ENCODE measurements at regions not wholly inside any gene's neighbourhood (a gene's known extent, or its start where the extent isn't known, plus 50 kb on each side); places are given as distances from the start of the nearest gene placed in this dataset.
A peak's percentile ranks its signal among the peaks of the same experiment; 100 is the strongest.

DNA sequence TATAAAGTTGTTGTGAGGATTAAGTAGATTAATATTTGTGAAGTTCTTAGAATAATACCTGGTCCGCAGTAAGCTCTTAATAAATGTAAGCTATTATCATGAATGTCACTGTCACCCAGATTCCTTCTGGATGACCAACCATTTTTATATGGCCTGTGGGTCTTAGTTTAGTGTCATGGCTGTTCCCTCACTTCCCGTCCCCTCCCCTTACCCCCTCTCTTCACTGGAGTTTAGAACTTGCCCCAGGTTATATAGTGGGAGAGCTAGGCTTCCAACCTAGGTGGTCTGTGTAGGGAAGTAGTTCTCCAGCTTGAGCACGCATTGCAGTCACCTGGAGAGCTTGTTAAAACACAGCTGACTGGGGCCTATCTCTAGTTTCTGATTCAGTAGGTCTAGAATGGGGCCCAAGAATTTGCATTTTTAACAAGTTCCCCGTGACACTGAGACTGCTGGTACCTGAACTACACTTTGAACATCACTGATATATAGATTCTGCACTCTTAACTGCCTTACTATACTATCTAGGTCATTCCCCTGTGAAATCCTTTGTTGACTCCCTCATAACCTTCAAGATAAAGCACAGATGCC is 66.9 kb upstream of the PLAC1 start:
- Histone ChIP-seq H3K79me2 (ENCODE audit: insufficient read depth, low read length) (no peaks in the 10 kb centered on the region), H3K4me2 (ENCODE audit: insufficient read depth, low read length) (no peak overlapping the region), H3K9me3 (ENCODE audit: insufficient read depth, low read length, severe bottlenecking) (no peaks in the 10 kb centered on the region), H3K27ac (ENCODE audit: low read length) (no peak overlapping the region), H3K27me3 (ENCODE audit: insufficient read depth, low read length, poor library complexity) (no peaks in the 10 kb centered on the region), H3K36me3 (ENCODE audit: insufficient read depth, low read length) (no peaks in the 10 kb centered on the region), H3K9ac (ENCODE audit: low read depth, low read length) (no peak overlapping the region), H4K20me1 (ENCODE audit: insufficient read depth, low read length) (no peaks in the 10 kb centered on the region), H3K4me3 (ENCODE audit: low read depth in 1 of 2, low read length in 2 of 2) (no peak overlapping the region), H2AFZ (ENCODE audit: low read depth, low read length) (no peak overlapping the region), H3K4me1 (ENCODE audit: insufficient read depth, low read length) (no peaks in the 10 kb centered on the region)
- TF ChIP-seq EZH2 (IDR thresholded peaks at IDR 0.05; ENCODE audit: borderline replicate concordance, low read depth, low read length, severe bottlenecking) = no peak
- TF ChIP-seq, protein P1, sequence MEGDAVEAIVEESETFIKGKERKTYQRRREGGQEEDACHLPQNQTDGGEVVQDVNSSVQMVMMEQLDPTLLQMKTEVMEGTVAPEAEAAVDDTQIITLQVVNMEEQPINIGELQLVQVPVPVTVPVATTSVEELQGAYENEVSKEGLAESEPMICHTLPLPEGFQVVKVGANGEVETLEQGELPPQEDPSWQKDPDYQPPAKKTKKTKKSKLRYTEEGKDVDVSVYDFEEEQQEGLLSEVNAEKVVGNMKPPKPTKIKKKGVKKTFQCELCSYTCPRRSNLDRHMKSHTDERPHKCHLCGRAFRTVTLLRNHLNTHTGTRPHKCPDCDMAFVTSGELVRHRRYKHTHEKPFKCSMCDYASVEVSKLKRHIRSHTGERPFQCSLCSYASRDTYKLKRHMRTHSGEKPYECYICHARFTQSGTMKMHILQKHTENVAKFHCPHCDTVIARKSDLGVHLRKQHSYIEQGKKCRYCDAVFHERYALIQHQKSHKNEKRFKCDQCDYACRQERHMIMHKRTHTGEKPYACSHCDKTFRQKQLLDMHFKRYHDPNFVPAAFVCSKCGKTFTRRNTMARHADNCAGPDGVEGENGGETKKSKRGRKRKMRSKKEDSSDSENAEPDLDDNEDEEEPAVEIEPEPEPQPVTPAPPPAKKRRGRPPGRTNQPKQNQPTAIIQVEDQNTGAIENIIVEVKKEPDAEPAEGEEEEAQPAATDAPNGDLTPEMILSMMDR (IDR thresholded peaks at IDR 0.05; ENCODE audit: borderline replicate concordance, extremely low read depth, low read length, poor library complexity, severe bottlenecking) = no peak
- DNase-seq = no peak
- ATAC-seq (ENCODE audit: insufficient read depth, low read depth) = no peak

DNA sequence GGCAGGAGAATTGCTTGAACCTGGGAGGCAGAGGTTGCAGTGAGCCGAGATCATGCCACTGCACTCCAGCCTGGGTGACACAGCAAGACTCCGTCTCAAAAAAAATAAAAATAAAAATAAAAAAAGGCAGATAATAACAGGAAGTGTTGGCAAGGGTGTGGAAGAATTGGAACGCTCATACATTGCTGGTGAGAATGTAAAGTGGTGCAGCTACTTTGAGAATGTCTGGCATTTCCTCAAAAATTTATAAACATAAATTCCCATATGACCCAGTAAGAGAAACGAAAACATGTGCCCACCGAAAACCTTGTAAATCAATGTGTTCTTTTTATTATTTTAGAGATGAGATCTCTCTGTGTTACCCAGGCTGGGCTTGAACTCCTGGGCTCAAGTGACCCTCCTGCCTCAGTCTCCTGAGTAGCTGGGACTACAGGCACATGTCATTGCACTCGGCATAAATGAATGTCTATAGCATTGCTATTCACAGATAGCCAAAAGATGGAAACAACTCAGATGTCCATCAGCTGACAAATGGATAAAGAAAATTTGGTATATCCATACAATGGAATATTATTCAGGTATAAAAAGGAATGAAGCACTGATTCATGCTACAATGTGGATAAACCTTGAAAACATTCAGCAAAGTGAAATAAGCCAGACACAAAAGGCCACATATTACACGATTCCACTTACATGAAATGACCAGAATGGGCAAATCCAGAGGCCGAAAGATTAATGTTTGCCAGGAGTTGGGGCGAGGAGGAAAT is 63.7 kb upstream of the PLAC1 start:
- H3K27me3 ChIP-seq (ENCODE audit: insufficient read depth, low read length, poor library complexity) = no peaks in the 10 kb centered on the region
- H3K9ac ChIP-seq (ENCODE audit: low read depth, low read length) = no peak overlapping the region
- no peak for ATAC-seq (ENCODE audit: insufficient read depth, low read depth)
- H3K27ac ChIP-seq (ENCODE audit: low read length) = no peak overlapping the region
- no peaks in the 10 kb centered on the region for H3K36me3 ChIP-seq (ENCODE audit: insufficient read depth, low read length)
- H3K79me2 ChIP-seq (ENCODE audit: insufficient read depth, low read length) = no peaks in the 10 kb centered on the region
- no peak overlapping the region for H2AFZ ChIP-seq (ENCODE audit: low read depth, low read length)
- no peak for DNase-seq
- peaks cover 13% of the 10 kb centered on the region for H3K4me1 ChIP-seq (ENCODE audit: insufficient read depth, low read length)
- H3K4me2 ChIP-seq (ENCODE audit: insufficient read depth, low read length) = no peak overlapping the region
- no peaks in the 10 kb centered on the region for H4K20me1 ChIP-seq (ENCODE audit: insufficient read depth, low read length)
- H3K4me3 ChIP-seq (ENCODE audit: low read depth in 1 of 2, low read length in 2 of 2) = no peak overlapping the region
- TF ChIP-seq EZH2 (IDR thresholded peaks at IDR 0.05; ENCODE audit: borderline replicate concordance, low read depth, low read length, severe bottlenecking) = no peak
- TF ChIP-seq, protein P1 (IDR thresholded peaks at IDR 0.05; ENCODE audit: borderline replicate concordance, extremely low read depth, low read length, poor library complexity, severe bottlenecking) = no peak
- no peaks in the 10 kb centered on the region for H3K9me3 ChIP-seq (ENCODE audit: insufficient read depth, low read length, severe bottlenecking)

DNA sequence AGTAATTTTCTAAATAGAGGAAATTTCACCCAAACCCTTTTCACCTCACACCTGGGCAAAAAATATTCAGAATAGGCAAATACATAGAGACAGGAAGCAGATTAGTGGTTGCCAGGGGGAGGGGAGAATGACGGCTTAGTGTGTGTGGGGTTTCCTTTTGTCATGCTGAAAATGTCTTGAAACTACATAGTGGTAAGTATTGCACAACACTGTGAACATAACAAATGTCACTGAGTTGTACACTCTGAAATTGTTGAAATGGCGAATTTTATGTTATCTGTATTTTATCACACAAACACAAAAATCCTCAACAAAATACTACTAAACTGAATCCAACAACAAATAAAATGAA is 60.7 kb upstream of the PLAC1 start:
- no peak overlapping the region for H3K4me3 ChIP-seq (ENCODE audit: low read depth in 1 of 2, low read length in 2 of 2)
- no peak overlapping the region for H3K4me2 ChIP-seq (ENCODE audit: insufficient read depth, low read length)
- no peak overlapping the region for H2AFZ ChIP-seq (ENCODE audit: low read depth, low read length)
- H4K20me1 ChIP-seq (ENCODE audit: insufficient read depth, low read length) = no peaks in the 10 kb centered on the region
- DNase-seq (peak; percentile 55), ATAC-seq (ENCODE audit: insufficient read depth, low read depth) (peak; percentile 81)
- no peak overlapping the region for H3K9ac ChIP-seq (ENCODE audit: low read depth, low read length)
- no peaks in the 10 kb centered on the region for H3K9me3 ChIP-seq (ENCODE audit: insufficient read depth, low read length, severe bottlenecking)
- no peaks in the 10 kb centered on the region for H3K36me3 ChIP-seq (ENCODE audit: insufficient read depth, low read length)
- H3K27ac ChIP-seq (ENCODE audit: low read length) = no peak overlapping the region
- H3K27me3 ChIP-seq (ENCODE audit: insufficient read depth, low read length, poor library complexity) = no peaks in the 10 kb centered on the region
- TF ChIP-seq, protein P1 (IDR thresholded peaks at IDR 0.05; ENCODE audit: borderline replicate concordance, extremely low read depth, low read length, poor library complexity, severe bottlenecking) = no peak
- TF ChIP-seq EZH2 (IDR thresholded peaks at IDR 0.05; ENCODE audit: borderline replicate concordance, low read depth, low read length, severe bottlenecking) = no peak
- peaks cover 13% of the 10 kb centered on the region for H3K4me1 ChIP-seq (ENCODE audit: insufficient read depth, low read length)
- H3K79me2 ChIP-seq (ENCODE audit: insufficient read depth, low read length) = no peaks in the 10 kb centered on the region
